ENCODE measurements at regions not wholly inside any gene's neighbourhood (a gene's known extent, or its start where the extent isn't known, plus 50 kb on each side); places are given as distances from the start of the nearest gene placed in this dataset.

DNA sequence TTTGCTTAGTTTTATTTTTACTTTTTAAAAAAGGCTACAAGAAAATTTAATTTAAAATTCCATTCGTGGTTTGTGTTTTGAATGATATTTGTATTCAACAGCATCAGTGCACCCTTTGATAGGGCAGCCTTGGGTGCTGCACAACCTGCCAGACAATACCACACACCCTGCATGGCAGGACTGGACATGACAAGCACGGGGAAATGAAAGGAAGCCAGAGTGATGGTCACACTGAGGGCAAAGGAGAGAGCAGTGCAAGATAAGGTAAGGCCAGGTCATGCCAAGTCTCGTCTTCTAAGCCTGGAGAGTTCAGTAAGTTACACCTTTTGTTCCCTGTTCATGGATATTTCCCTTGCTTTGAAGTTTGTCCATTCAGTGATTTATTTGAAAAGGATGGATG lies 103.0 kb downstream of the ALDH8A1 start:
- TF ChIP-seq, protein P1, sequence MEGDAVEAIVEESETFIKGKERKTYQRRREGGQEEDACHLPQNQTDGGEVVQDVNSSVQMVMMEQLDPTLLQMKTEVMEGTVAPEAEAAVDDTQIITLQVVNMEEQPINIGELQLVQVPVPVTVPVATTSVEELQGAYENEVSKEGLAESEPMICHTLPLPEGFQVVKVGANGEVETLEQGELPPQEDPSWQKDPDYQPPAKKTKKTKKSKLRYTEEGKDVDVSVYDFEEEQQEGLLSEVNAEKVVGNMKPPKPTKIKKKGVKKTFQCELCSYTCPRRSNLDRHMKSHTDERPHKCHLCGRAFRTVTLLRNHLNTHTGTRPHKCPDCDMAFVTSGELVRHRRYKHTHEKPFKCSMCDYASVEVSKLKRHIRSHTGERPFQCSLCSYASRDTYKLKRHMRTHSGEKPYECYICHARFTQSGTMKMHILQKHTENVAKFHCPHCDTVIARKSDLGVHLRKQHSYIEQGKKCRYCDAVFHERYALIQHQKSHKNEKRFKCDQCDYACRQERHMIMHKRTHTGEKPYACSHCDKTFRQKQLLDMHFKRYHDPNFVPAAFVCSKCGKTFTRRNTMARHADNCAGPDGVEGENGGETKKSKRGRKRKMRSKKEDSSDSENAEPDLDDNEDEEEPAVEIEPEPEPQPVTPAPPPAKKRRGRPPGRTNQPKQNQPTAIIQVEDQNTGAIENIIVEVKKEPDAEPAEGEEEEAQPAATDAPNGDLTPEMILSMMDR (IDR thresholded peaks at IDR 0.05): no peak
- TF ChIP-seq POLR2A (IDR thresholded peaks at IDR 0.05): no peak

Data from Peyer's patch (tissue), 4 donors.